Chondrocyte (in vitro differentiated cells): ENCODE measurements at regions not wholly inside any gene's neighbourhood (a gene's known extent, or its start where the extent isn't known, plus 50 kb on each side); places are given as distances from the start of the nearest gene placed in this dataset.

Experiments
- DNase-seq: peaks from one replicate; pipeline ENCODE4 v3.0.0; 2021; ENCODE audit warnings: mixed read lengths, low spot score
- H3K27ac Mint-ChIP-seq: one replicate; pipeline ENCODE4 v1.8.0; 2021; ENCODE audit warnings: mild to moderate bottlenecking, moderate library complexity, mixed read lengths; ENCODE audit not compliant: unreplicated experiment
- H3K27me3 Mint-ChIP-seq: 2 replicates; pipeline ENCODE4 v1.8.0; 2021; ENCODE audit warnings: low read depth, mixed read lengths
- H3K36me3 Mint-ChIP-seq: 2 replicates; pipeline ENCODE4 v1.8.0; 2021; ENCODE audit warnings: low read depth, mixed read lengths
- H3K4me1 Mint-ChIP-seq: 2 replicates; pipeline ENCODE4 v1.8.0; 2021; ENCODE audit warnings: low read depth, mild to moderate bottlenecking, mixed read lengths
- H3K4me3 Mint-ChIP-seq: one replicate; pipeline ENCODE4 v1.8.0; 2021; ENCODE audit warnings: mild to moderate bottlenecking, moderate library complexity, mixed read lengths; ENCODE audit not compliant: unreplicated experiment
- H3K9me3 Mint-ChIP-seq: 2 replicates; pipeline ENCODE4 v1.8.0; 2021; ENCODE audit warnings: low read depth, mixed read lengths
- CTCF ChIP-seq: fragments of 200-600 bp; sonication (generic); IDR thresholded peaks from 2 replicates; pipeline ENCODE4 v1.5.0; 2021; ENCODE audit warnings: antibody characterized with exemption, mild to moderate bottlenecking, moderate library complexity

- Mint-ChIP-seq H3K36me3 (no peaks in the 10 kb centered on the region), H3K9me3 (no peaks in the 10 kb centered on the region), H3K4me3 (no peak overlapping the region), H3K27me3 (no peaks in the 10 kb centered on the region), H3K27ac (no peak overlapping the region), H3K4me1 (no peaks in the 10 kb centered on the region)
- no peak for DNase-seq
- TF ChIP-seq CTCF, result no peak
Measured at GRCh38 chr2:77954931-77955330, 432.8 kb upstream of the LRRTM4 start.

DNA sequence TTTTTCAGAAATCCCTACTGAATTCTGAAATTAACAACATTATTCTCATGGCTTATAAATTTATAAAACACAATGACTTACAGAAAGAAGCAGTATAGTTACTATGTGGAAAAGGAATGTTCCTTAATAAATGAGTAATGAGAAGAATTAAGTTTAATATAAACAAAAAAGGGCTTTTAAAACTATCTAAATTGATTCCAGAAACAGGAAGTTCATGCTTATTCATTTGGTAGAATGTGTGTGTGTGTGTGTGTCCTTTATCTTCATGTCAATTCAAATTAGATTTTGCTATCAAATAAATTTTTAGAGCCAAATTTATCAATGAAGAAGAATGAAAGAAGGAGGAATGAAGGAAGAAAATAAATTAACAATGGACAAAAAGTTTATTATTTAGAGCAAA is 440.8 kb upstream of the LRRTM4 start:
- H3K27ac Mint-ChIP-seq, result no peak overlapping the region
- no peak overlapping the region for H3K4me3 Mint-ChIP-seq
- no peaks in the 10 kb centered on the region for H3K4me1 Mint-ChIP-seq
- DNase-seq, result no peak
- H3K9me3 Mint-ChIP-seq, result peaks cover 3% of the 10 kb centered on the region
- H3K36me3 Mint-ChIP-seq, result no peaks in the 10 kb centered on the region
- TF ChIP-seq CTCF, result no peak
- H3K27me3 Mint-ChIP-seq, result no peaks in the 10 kb centered on the region

DNA sequence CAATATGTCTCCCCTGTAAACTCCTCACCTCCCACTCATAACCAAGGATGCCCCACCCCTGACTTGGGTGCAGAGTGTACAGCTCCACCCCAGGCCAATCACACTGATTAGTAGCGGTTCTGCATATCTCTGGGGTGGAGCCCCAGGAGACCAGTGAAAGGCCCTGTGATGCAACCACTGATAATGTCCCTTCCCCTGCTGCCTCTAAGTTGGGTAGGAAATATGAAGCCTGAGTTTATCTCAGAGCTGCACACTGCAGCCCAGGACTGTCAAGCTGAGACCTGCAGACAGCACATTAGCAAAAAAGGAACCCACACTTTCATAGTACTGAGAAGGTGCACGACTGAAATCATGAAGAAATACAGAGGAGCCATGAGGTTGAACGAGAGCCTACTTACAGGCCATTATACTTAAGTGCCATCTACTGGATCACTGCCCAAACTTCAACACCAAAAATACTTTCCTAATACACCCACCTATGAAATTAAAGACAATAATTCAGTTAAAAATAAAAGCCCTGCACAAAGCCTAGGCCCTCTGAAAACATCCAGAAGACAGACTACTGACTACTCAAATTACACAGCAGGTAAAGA is 455.4 kb upstream of the LRRTM4 start:
- peaks cover 26% of the 10 kb centered on the region for H3K9me3 Mint-ChIP-seq
- no peak overlapping the region for H3K27ac Mint-ChIP-seq
- no peaks in the 10 kb centered on the region for H3K4me1 Mint-ChIP-seq
- no peak for TF ChIP-seq CTCF
- no peaks in the 10 kb centered on the region for H3K27me3 Mint-ChIP-seq
- DNase-seq, result no peak
- no peak overlapping the region for H3K4me3 Mint-ChIP-seq
- no peaks in the 10 kb centered on the region for H3K36me3 Mint-ChIP-seq

- DNase-seq, result no peak
- no peaks in the 10 kb centered on the region for H3K36me3 Mint-ChIP-seq
- no peak for TF ChIP-seq CTCF
Measured at GRCh38 chr2:77995161-77995560, 473.0 kb upstream of the LRRTM4 start.

DNA sequence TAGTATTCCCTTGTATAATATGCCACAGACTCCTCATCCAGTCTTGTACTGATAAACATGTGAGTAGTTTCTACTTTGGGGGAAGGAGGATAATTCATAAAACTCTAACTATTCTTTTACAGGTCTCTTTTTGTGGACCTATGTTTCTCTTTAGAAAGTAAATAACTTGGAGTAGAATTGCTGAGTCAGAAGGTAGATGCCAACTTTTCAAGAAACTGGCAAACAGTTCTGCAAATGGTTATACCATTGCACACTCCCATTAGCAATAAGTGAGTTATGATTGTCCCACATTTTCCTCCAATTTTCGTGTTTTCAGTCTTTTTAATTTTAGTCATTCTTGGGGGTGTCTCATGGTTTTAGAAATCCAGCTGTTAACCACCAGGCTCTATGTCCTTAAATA is 477.2 kb upstream of the LRRTM4 start:
- H3K27me3 Mint-ChIP-seq, result no peaks in the 10 kb centered on the region
- H3K27ac Mint-ChIP-seq, result no peak overlapping the region
- TF ChIP-seq CTCF, result no peak
- no peaks in the 10 kb centered on the region for H3K9me3 Mint-ChIP-seq
- no peaks in the 10 kb centered on the region for H3K36me3 Mint-ChIP-seq
- no peak overlapping the region for H3K4me3 Mint-ChIP-seq
- no peak for DNase-seq
- no peaks in the 10 kb centered on the region for H3K4me1 Mint-ChIP-seq

More at GRCh38 chr2:77995161-77995560, 473.0 kb upstream of the LRRTM4 start:
- peaks cover 2% of the 10 kb centered on the region for H3K27me3 Mint-ChIP-seq
- H3K4me1 Mint-ChIP-seq, result no peaks in the 10 kb centered on the region
- H3K9me3 Mint-ChIP-seq, result no peaks in the 10 kb centered on the region
- no peak overlapping the region for H3K27ac Mint-ChIP-seq
- no peak overlapping the region for H3K4me3 Mint-ChIP-seq
